Mucosa of descending colon (tissue), 3 donors: ENCODE measurements at regions not wholly inside any gene's neighbourhood (a gene's known extent, or its start where the extent isn't known, plus 50 kb on each side); places are given as distances from the start of the nearest gene placed in this dataset.
A peak's percentile ranks its signal among the peaks of the same experiment; 100 is the strongest.

Experiments
- ATAC-seq: fragments of 200-7000 bp; cut with Tn5 transposase; one replicate; pipeline ENCODE4 v1.9.1; 2020; ENCODE audit warnings: mild to moderate bottlenecking, moderate library complexity
- DNase-seq, 3 donors: peaks; one replicate each; pipeline ENCODE4 v3.0.0-alpha.2; 2020
- H3K36me3 ChIP-seq: fragments of 200-600 bp; one replicate; pipeline ENCODE4 v1.8.0; 2021; ENCODE audit warnings: low read depth, mild to moderate bottlenecking
- H3K4me1 ChIP-seq: fragments of 200-600 bp; one replicate; pipeline ENCODE4 v1.8.0; 2021; ENCODE audit warnings: low read depth, mild to moderate bottlenecking
- H3K4me3 ChIP-seq: fragments of 200-600 bp; one replicate; pipeline ENCODE4 v1.8.0; 2021; ENCODE audit warnings: mild to moderate bottlenecking
- H3K9me3 ChIP-seq: fragments of 200-600 bp; one replicate; pipeline ENCODE4 v1.8.0; 2021; ENCODE audit warnings: mild to moderate bottlenecking
- intact Hi-C, 2 donors: fragments of 100-400 bp; cut with DNase I in 1 of 2; cut with micrococcal nuclease in 1 of 2; formaldehyde crosslinking; loops; one replicate each; pipeline versions ENCODE4 v1.11.0 to v1.11.1; 2022; cut with DNase I, micrococcal nuclease
- TF ChIP-seq, protein P1 (sequence below): fragments of 200-600 bp; IDR thresholded peaks from one replicate; pipeline ENCODE4 v1.8.0; 2022; ENCODE audit warnings: antibody characterized with exemption, mild to moderate bottlenecking
- donor health status: DM: no; HTN: no; CAD: no; lungs with moderate emphysema.
- donor health status: DM: no; HTN: no; CAD: no.
- donor health status: DM: no; HTN: yes; CAD: no.

DNA sequence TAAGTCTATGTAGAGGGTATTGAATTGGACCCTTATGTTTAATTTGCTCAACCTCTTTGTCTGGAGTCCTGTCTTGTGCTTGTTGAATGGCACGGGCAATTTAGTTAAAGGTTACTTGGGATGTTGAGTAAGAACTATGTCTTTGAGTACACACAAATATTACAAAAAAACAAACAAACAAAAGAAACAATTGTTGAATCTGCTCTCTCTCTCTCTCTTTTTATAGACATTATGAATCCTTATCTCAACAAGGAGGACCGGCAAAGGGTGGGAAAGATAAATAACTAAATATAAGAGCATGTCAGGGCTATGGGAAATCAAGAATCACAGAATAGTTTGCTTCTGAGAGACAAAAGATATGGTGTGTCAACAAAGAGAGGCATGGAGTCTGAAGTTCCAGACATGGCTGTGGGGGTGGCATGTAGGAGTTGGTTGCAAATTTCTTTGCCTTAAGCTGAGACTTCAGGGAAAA lies 608.6 kb downstream of the UTRN start:
- Histone ChIP-seq H3K9me3 (no peaks in the 10 kb centered on the region), H3K4me3 (no peak overlapping the region), H3K36me3 (no peaks in the 10 kb centered on the region), H3K4me1 (no peaks in the 10 kb centered on the region)
- TF ChIP-seq, protein P1, sequence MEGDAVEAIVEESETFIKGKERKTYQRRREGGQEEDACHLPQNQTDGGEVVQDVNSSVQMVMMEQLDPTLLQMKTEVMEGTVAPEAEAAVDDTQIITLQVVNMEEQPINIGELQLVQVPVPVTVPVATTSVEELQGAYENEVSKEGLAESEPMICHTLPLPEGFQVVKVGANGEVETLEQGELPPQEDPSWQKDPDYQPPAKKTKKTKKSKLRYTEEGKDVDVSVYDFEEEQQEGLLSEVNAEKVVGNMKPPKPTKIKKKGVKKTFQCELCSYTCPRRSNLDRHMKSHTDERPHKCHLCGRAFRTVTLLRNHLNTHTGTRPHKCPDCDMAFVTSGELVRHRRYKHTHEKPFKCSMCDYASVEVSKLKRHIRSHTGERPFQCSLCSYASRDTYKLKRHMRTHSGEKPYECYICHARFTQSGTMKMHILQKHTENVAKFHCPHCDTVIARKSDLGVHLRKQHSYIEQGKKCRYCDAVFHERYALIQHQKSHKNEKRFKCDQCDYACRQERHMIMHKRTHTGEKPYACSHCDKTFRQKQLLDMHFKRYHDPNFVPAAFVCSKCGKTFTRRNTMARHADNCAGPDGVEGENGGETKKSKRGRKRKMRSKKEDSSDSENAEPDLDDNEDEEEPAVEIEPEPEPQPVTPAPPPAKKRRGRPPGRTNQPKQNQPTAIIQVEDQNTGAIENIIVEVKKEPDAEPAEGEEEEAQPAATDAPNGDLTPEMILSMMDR: no peak
- intact Hi-C loops: no loop called here
- DNase-seq: no peak
- peak; percentile 59 for ATAC-seq

DNA sequence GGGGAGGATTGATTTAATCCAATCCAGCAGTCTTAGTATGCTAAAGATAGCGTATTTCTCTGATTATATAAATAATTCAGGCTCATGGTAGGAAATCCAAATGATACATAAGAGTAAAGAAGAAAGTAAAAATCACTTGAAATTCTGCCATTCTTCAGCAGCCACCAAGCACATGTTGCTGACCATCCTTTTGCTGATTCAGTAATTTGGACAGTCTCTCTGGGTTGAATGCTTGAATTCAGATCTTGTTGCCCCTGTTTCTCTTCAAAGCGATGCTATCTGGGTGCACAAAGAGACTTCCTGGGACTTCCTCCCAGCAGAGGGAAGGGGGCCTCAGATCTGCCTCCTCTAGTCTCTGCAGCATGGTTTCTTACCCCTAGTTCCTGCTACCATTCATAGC lies 609.1 kb downstream of the UTRN start:
- intact Hi-C loops: no loop called here
- H3K9me3 ChIP-seq: no peaks in the 10 kb centered on the region
- H3K36me3 ChIP-seq: no peaks in the 10 kb centered on the region
- H3K4me1 ChIP-seq: no peaks in the 10 kb centered on the region
- TF ChIP-seq, protein P1: no peak
- no peak overlapping the region for H3K4me3 ChIP-seq
- ATAC-seq (no peak), DNase-seq (no peak)

- DNase-seq (no peak), ATAC-seq (no peak)
- Histone ChIP-seq H3K9me3 (no peaks in the 10 kb centered on the region), H3K4me3 (no peak overlapping the region), H3K4me1 (no peaks in the 10 kb centered on the region), H3K36me3 (no peaks in the 10 kb centered on the region)
- TF ChIP-seq, protein P1: no peak
- intact Hi-C loops: no loop called here
Observed at GRCh38 chr6:144895313-144896278, 610.5 kb downstream of the UTRN start.

- no peaks in the 10 kb centered on the region for H3K36me3 ChIP-seq
- ATAC-seq (no peak), DNase-seq (no peak)
- no peak overlapping the region for H3K4me3 ChIP-seq
- intact Hi-C loops: no loop called here
- H3K9me3 ChIP-seq: no peaks in the 10 kb centered on the region
- TF ChIP-seq, protein P1: no peak
- no peaks in the 10 kb centered on the region for H3K4me1 ChIP-seq
Observed at GRCh38 chr6:144896289-144896688, 611.2 kb downstream of the UTRN start.

GRCh38 chr6:144896871-144897270 lies 611.7 kb downstream of the UTRN start:
- intact Hi-C loops: no loop called here
- no peak for ATAC-seq
- TF ChIP-seq, protein P1: no peak

More at GRCh38 chr6:144896871-144897270, 611.7 kb downstream of the UTRN start:
- Histone ChIP-seq H3K36me3 (no peaks in the 10 kb centered on the region), H3K4me1 (no peaks in the 10 kb centered on the region), H3K9me3 (no peaks in the 10 kb centered on the region), H3K4me3 (no peak overlapping the region)
- no peak for DNase-seq
